ENCODE measurements at regions not wholly inside any gene's neighbourhood (a gene's known extent, or its start where the extent isn't known, plus 50 kb on each side); places are given as distances from the start of the nearest gene placed in this dataset.

GRCh38 chr2:238603596-238603995 is 176.9 kb downstream of the ASB1 start:
- no peak for TF ChIP-seq CTCF (IDR thresholded peaks at IDR 0.05 in 8 of 11, conservative IDR thresholded peaks at IDR 0.05 in 3 of 11)
- no peak for TF ChIP-seq POLR2A (IDR thresholded peaks at IDR 0.05)

All from spleen (tissue), 7 donors.